GM12865 (cell line): ENCODE measurements at regions not wholly inside any gene's neighbourhood (a gene's known extent, or its start where the extent isn't known, plus 50 kb on each side); places are given as distances from the start of the nearest gene placed in this dataset.

Experiments used
- DNase-seq: peaks from one replicate; pipeline ENCODE4 v3.0.0; 2010; ENCODE audit warnings: low read depth
- H3K4me3 ChIP-seq: 2 replicates; pipeline ENCODE4 v1.5.1; 2011; ENCODE audit warnings: mild to moderate bottlenecking, low read depth, low read length, control low read depth
- CTCF ChIP-seq: IDR thresholded peaks from 2 replicates; pipeline ENCODE4 v1.5.1; 2011; ENCODE audit warnings: low read length, control low read depth, low read depth, inconsistent platforms; ENCODE audit not compliant: insufficient read depth; ENCODE audit errors: missing control alignments

- no peak for TF ChIP-seq CTCF
- no peak overlapping the region for H3K4me3 ChIP-seq
- no peak for DNase-seq
Observed at GRCh38 chr11:122248131-122248530, 132.1 kb upstream of the BLID start.

GRCh38 chr11:122246874-122247273 lies 130.9 kb upstream of the BLID start:
- no peak for DNase-seq
- no peak for TF ChIP-seq CTCF
- no peak overlapping the region for H3K4me3 ChIP-seq

- DNase-seq: no peak
- no peak overlapping the region for H3K4me3 ChIP-seq
- TF ChIP-seq CTCF: no peak
Observed at GRCh38 chr11:122242731-122243130, 126.7 kb upstream of the BLID start.

- TF ChIP-seq CTCF: no peak
- DNase-seq: no peak
- H3K4me3 ChIP-seq: no peak overlapping the region
Observed at GRCh38 chr11:122241566-122241965, 125.6 kb upstream of the BLID start.

GRCh38 chr11:122240638-122241037 lies 124.6 kb upstream of the BLID start:
- TF ChIP-seq CTCF: no peak
- no peak overlapping the region for H3K4me3 ChIP-seq
- DNase-seq: no peak

GRCh38 chr11:122235615-122236014 lies 119.6 kb upstream of the BLID start:
- H3K4me3 ChIP-seq: no peak overlapping the region
- DNase-seq: no peak
- TF ChIP-seq CTCF: no peak

GRCh38 chr11:122234780-122235179 lies 118.8 kb upstream of the BLID start:
- TF ChIP-seq CTCF: no peak
- H3K4me3 ChIP-seq: no peak overlapping the region

More at GRCh38 chr11:122234780-122235179, 118.8 kb upstream of the BLID start:
- DNase-seq: no peak
